NT2/D1 (cell line): ENCODE measurements at regions not wholly inside any gene's neighbourhood (a gene's known extent, or its start where the extent isn't known, plus 50 kb on each side); places are given as distances from the start of the nearest gene placed in this dataset.
"Not testable (repeated sequence)": the region's sequence is repeated elsewhere in the genome, so short reads cannot be mapped to it uniquely, and the experiment has no call there.

Source experiments
- DNase-seq: peaks from one replicate; pipeline ENCODE4 v3.0.0-alpha.2; 2011; ENCODE audit warnings: low read depth, low spot score
- H3K27me3 ChIP-seq: 2 replicates; pipeline ENCODE4 v1.6.0; 2011; ENCODE audit warnings: mild to moderate bottlenecking; ENCODE audit not compliant: insufficient read length, insufficient read depth
- H3K36me3 ChIP-seq: 2 replicates; pipeline ENCODE4 v1.6.1; 2011; ENCODE audit warnings: mild to moderate bottlenecking, low read length, mixed read lengths; ENCODE audit not compliant: insufficient read depth, insufficient read length
- H3K4me1 ChIP-seq: 2 replicates; pipeline ENCODE4 v1.5.1; 2011; ENCODE audit not compliant: insufficient read depth, insufficient read length
- H3K4me3 ChIP-seq: 2 replicates; pipeline ENCODE4 v1.5.1; 2011; ENCODE audit warnings: low read depth; ENCODE audit not compliant: insufficient read length
- H3K9ac ChIP-seq: 2 replicates; pipeline ENCODE4 v1.6.0; 2011; ENCODE audit warnings: low read depth; ENCODE audit not compliant: insufficient read length
- H3K9me3 ChIP-seq: 2 replicates; pipeline ENCODE4 v1.5.1; 2011; ENCODE audit warnings: mild to moderate bottlenecking, low read length; ENCODE audit not compliant: insufficient read depth
- SUZ12 ChIP-seq: IDR thresholded peaks from 2 replicates; pipeline ENCODE4 v1.6.1; 2011; ENCODE audit not compliant: insufficient read length, insufficient read depth; ENCODE audit errors: extremely low read depth
- YY1 ChIP-seq: IDR thresholded peaks from 2 replicates; pipeline ENCODE4 v1.6.1; 2011; ENCODE audit not compliant: insufficient read length, insufficient read depth
- ZNF274 ChIP-seq: IDR thresholded peaks from 2 replicates; pipeline ENCODE4 v1.6.1; 2011; ENCODE audit warnings: mild to moderate bottlenecking, low read depth, low read length

DNA sequence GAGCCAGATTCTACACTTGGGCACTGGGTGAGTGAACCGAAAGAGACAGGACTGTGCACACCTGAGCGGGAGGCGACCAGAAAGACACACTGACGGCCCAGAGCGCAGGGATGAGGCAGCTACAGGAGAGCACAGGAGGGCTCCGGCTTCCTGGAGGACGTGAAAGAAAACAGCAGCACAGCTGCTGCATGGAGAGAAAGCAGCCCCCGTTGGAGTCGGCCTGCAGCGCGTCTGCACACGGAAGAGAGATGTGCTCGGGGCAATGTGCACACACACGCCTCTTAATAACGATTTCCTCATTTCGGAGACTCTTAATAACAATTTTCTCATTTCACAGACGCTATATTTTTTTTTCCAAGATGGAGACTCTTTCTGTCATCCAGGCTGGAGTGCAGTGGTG lies 160.4 kb downstream of the CTTN start:
- Histone ChIP-seq H3K36me3 (no peaks in the 10 kb centered on the region), H3K4me1 (no peaks in the 10 kb centered on the region), H3K27me3 (no peaks in the 10 kb centered on the region), H3K9me3 (no peaks in the 10 kb centered on the region), H3K4me3 (no peak overlapping the region), H3K9ac (no peak overlapping the region)
- TF ChIP-seq SUZ12: no peak
- TF ChIP-seq YY1: no peak
- no peak for TF ChIP-seq ZNF274
- DNase-seq: no peak

DNA sequence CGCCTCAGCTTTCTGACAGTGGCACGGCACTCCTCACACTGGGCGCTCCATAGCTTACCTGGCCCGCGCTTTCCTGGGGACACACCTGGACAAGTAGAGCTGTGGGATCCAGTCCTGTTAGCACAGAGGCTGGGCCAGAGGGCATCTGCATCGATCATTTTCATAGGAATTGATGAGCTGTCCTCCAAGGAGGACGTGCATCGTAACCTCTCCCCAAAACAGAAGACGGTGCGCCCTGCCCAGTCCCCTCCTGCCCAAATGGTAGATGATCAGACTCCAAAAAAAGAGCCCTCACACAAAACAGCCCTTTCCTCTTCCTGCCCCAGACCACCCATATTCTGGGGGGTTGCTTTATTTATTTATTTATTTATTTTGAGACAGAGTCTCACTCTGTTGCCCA lies 161.2 kb downstream of the CTTN start:
- Histone ChIP-seq H3K4me3 (no peak overlapping the region), H3K36me3 (no peaks in the 10 kb centered on the region), H3K9me3 (no peaks in the 10 kb centered on the region), H3K27me3 (no peaks in the 10 kb centered on the region), H3K4me1 (no peaks in the 10 kb centered on the region), H3K9ac (no peak overlapping the region)
- TF ChIP-seq ZNF274: no peak
- TF ChIP-seq SUZ12: no peak
- no peak for DNase-seq

GRCh38 chr11:70560621-70561020 lies 162.3 kb downstream of the CTTN start:
- H3K4me1 ChIP-seq, H3K27me3 ChIP-seq, H3K9me3 ChIP-seq, H3K4me3 ChIP-seq, DNase-seq, H3K9ac ChIP-seq, H3K36me3 ChIP-seq: not testable (repeated sequence)

GRCh38 chr11:70566768-70567530 lies 168.6 kb downstream of the CTTN start:
- Histone ChIP-seq H3K9ac (no peak overlapping the region), H3K9me3 (no peaks in the 10 kb centered on the region), H3K4me3 (no peak overlapping the region), H3K4me1 (no peaks in the 10 kb centered on the region), H3K36me3 (no peaks in the 10 kb centered on the region), H3K27me3 (no peaks in the 10 kb centered on the region)
- TF ChIP-seq ZNF274 (no peak), YY1 (no peak), SUZ12 (no peak)
- DNase-seq: no peak

DNA sequence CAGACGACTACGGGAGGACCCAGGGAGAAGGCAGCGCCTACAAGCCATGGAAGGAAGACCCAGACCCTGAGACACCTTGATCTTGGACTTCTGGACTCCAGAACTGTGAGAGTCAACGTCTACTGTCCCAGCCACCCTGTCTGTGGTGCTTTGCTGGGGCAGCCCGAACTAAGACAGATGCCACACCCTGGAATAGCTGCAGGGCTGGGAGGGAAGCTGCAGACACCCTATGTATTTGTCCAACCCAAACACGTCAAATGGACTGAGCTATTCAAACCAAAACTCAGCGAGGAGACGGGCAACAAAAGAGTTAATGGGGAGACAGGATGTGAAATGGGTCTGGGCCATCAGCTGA lies 169.3 kb downstream of the CTTN start:
- Histone ChIP-seq H3K4me3 (peak overlapping the region; percentile 36), H3K36me3 (no peaks in the 10 kb centered on the region), H3K4me1 (no peaks in the 10 kb centered on the region), H3K9ac (peak overlapping the region; percentile 27), H3K27me3 (no peaks in the 10 kb centered on the region), H3K9me3 (no peaks in the 10 kb centered on the region)
- TF ChIP-seq SUZ12 (no peak), ZNF274 (no peak), YY1 (no peak)
- no peak for DNase-seq

- Histone ChIP-seq H3K9me3 (no peaks in the 10 kb centered on the region), H3K4me3 (peak overlapping the region; percentile 36)
Observed at GRCh38 chr11:70568035-70568813, 169.9 kb downstream of the CTTN start.

DNA sequence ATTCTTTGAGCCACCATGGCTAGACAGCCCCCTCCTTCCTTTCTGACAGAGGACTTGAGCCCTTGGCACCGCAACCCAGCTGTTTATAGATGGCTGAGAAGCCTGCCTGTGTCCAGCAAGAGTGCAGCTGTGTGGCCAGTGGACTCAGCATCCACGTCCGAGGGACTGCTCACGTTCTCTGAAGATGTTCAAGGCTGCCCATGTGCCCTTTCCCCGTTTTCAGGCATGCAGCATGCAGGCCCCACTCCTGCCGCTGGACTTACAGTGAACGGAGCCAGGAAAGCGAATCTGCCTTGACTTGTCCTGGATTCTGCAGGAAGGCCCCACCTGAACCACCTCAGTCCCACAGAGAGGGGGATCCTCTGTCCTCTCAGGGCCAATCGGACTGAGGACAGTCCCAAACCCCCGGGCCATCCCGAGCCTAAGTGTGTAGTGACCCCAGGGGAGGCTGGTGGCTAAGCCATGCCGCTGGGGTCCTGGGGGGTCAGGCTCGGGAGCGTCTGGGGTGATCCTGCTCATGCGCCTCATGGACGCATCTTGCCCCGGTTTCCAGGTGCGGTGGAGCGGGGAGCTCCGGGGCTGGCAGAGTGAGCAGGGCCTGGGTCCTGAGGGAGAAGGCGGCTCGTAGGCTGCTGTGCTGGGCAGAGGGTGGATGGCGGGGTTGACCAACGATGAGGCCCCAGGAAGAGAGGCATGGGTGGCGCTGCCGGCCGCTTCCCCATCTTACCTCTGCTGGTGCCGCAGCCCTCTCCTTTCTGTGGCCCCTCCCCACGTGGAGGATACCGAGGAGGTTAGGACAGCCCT lies 170.7 kb downstream of the CTTN start:
- DNase-seq: no peak
- H3K4me3 ChIP-seq: no peak overlapping the region
- no peaks in the 10 kb centered on the region for H3K36me3 ChIP-seq
- H3K4me1 ChIP-seq: no peaks in the 10 kb centered on the region
- TF ChIP-seq SUZ12: no peak
- peak overlapping the region; percentile 2 for H3K9ac ChIP-seq
- H3K27me3 ChIP-seq: no peaks in the 10 kb centered on the region
- H3K9me3 ChIP-seq: no peaks in the 10 kb centered on the region

More at GRCh38 chr11:70568035-70568813, 169.9 kb downstream of the CTTN start:
- no peak for TF ChIP-seq SUZ12
- TF ChIP-seq ZNF274: no peak
- TF ChIP-seq YY1: no peak
- H3K27me3 ChIP-seq: no peaks in the 10 kb centered on the region
- peak overlapping the region; percentile 27 for H3K9ac ChIP-seq
- H3K36me3 ChIP-seq: no peaks in the 10 kb centered on the region
- H3K4me1 ChIP-seq: no peaks in the 10 kb centered on the region
- peak; percentile 61 for DNase-seq
